H1 (cell line): ENCODE measurements at regions not wholly inside any gene's neighbourhood (a gene's known extent, or its start where the extent isn't known, plus 50 kb on each side); places are given as distances from the start of the nearest gene placed in this dataset.

Experiments
- CTCF ChIA-PET: fragments of 300-600 bp; sonication (Branson Sonifier 250); formaldehyde crosslinking; loops from one replicate; lab custom pipeline; 2021; ENCODE audit not compliant: partially characterized antibody; lab: Charles Lee
- POLR2A ChIA-PET: fragments of 300-600 bp; sonication (Branson Sonifier 250); formaldehyde crosslinking; loops from one replicate; lab custom pipeline; 2021; ENCODE audit warnings: inconsistent platforms; ENCODE audit not compliant: partially characterized antibody; lab: Charles Lee
- DNase-seq, 2 experiments: peaks; one replicate each; pipeline versions ENCODE4 v3.0.0 to v3.0.0-alpha.2; 2010 to 2022; ENCODE audit warnings: low spot score in 2 of 2, low read depth in 1 of 2, mixed read lengths in 1 of 2
- FAIRE-seq: peaks from 2 replicates; lab custom pipeline; 2011; peaks lifted over from hg19 to GRCh38; lab: Jason Lieb, UNC
- H2AFZ ChIP-seq: 2 replicates; pipeline ENCODE4 v1.8.1; 2012; ENCODE audit warnings: low read length, inconsistent platforms
- H2AK5ac ChIP-seq: 2 replicates; pipeline ENCODE4 v1.6.1; 2013; ENCODE audit warnings: low read depth, low read length
- H2BK120ac ChIP-seq: replicated peaks from 2 replicates; pipeline ENCODE3; 2013; ENCODE audit warnings: low read depth, low read length, inconsistent platforms
- H2BK12ac ChIP-seq: 2 replicates; pipeline ENCODE4 v1.6.1; 2013; ENCODE audit warnings: low read depth, low read length
- H2BK15ac ChIP-seq: 2 replicates; pipeline ENCODE4 v1.6.1; 2013; ENCODE audit warnings: low read length
- H2BK20ac ChIP-seq: 2 replicates; pipeline ENCODE4 v1.6.1; 2013; ENCODE audit warnings: low read length
- H2BK5ac ChIP-seq: 2 replicates; pipeline ENCODE4 v1.6.1; 2013; ENCODE audit warnings: low read depth, low read length
- H3K14ac ChIP-seq: 2 replicates; pipeline ENCODE4 v1.6.1; 2013; ENCODE audit warnings: inconsistent platforms; ENCODE audit not compliant: insufficient read length
- H3K18ac ChIP-seq: 2 replicates; pipeline ENCODE4 v1.6.1; 2013; ENCODE audit warnings: low read length; ENCODE audit errors: extremely low read depth
- H3K23ac ChIP-seq: 2 replicates; pipeline ENCODE4 v1.6.1; 2013; ENCODE audit warnings: inconsistent platforms; ENCODE audit not compliant: insufficient read length
- H3K23me2 ChIP-seq: 2 replicates; pipeline ENCODE4 v1.6.1; 2013; ENCODE audit warnings: low read depth, low read length
- H3K27ac ChIP-seq: 2 replicates; pipeline ENCODE4 v1.6.1; 2011; ENCODE audit warnings: low read depth, low read length, inconsistent platforms
- H3K27me3 ChIP-seq, 4 experiments: replicated peaks in 1 of 4; 1 replicate in 1 of 4; 2 replicates in 3 of 4; pipeline versions ENCODE4 v1.6.1 to v1.8.1; 2011 to 2013; ENCODE audit warnings: low read length in 3 of 4, mild to moderate bottlenecking in 3 of 4, inconsistent platforms in 2 of 4, mixed read lengths in 2 of 4, moderate library complexity in 1 of 4; ENCODE audit not compliant: control insufficient read depth in 3 of 4, insufficient read depth in 3 of 4; ENCODE audit errors: extremely low read depth in 1 of 4
- H3K36me3 ChIP-seq, 4 experiments: 2 replicates each; pipeline versions ENCODE4 v1.6.1 to v1.8.1; 2011 to 2013; ENCODE audit warnings: mild to moderate bottlenecking in 4 of 4, low read length in 3 of 4, moderate library complexity in 2 of 4, control low read depth in 1 of 4, inconsistent platforms in 1 of 4; ENCODE audit not compliant: insufficient read depth in 4 of 4, control insufficient read depth in 2 of 4
- H3K4ac ChIP-seq: replicated peaks from 2 replicates; pipeline ENCODE3; 2013; ENCODE audit warnings: low read length, low read depth, mixed read lengths, inconsistent platforms; ENCODE audit not compliant: insufficient read length
- H3K4me1 ChIP-seq, 4 experiments: replicated peaks in 1 of 4; 1 replicate in 1 of 4; 2 replicates in 3 of 4; pipeline versions ENCODE4 v1.6.1 to v1.8.1; 2011 to 2013; ENCODE audit warnings: low read length in 3 of 4, inconsistent platforms in 2 of 4, mixed read lengths in 1 of 4; ENCODE audit not compliant: insufficient read depth in 4 of 4, control insufficient read depth in 3 of 4
- H3K4me2 ChIP-seq, 2 experiments: 2 replicates each; pipeline versions ENCODE4 v1.6.1 to v1.8.1; 2011 to 2013; ENCODE audit warnings: low read depth in 2 of 2, low read length in 2 of 2, control low read depth in 1 of 2, inconsistent platforms in 1 of 2, mild to moderate bottlenecking in 1 of 2; ENCODE audit not compliant: insufficient read depth in 1 of 2
- H3K4me3 ChIP-seq, 4 experiments: fragments of 200-600, 300-600 bp in 1 of 4; sonication (generic), shearing (Covaris generic), sonication (Bioruptor Twin) in 1 of 4; 2 replicates each; pipeline versions ENCODE4 v1.5.1 to v1.8.1; 2011 to 2016; ENCODE audit warnings: low read length in 4 of 4, low read depth in 3 of 4, control low read depth in 2 of 4, inconsistent platforms in 2 of 4, mild to moderate bottlenecking in 2 of 4, mixed read lengths in 1 of 4, moderate library complexity in 1 of 4; ENCODE audit not compliant: insufficient read depth in 2 of 4; ENCODE audit errors: extremely low read depth in 1 of 4
- H3K56ac ChIP-seq: replicated peaks from 2 replicates; pipeline ENCODE3; 2013; ENCODE audit warnings: low read depth, mild to moderate bottlenecking, mixed read lengths, low read length, inconsistent platforms; ENCODE audit not compliant: insufficient read length
- H3K79me1 ChIP-seq: 2 replicates; pipeline ENCODE4 v1.6.1; 2013; ENCODE audit warnings: low read depth, low read length, control low read depth
- H3K79me2 ChIP-seq, 2 experiments: 2 replicates each; pipeline versions ENCODE4 v1.6.1 to v1.8.1; 2012 to 2013; ENCODE audit warnings: low read length in 2 of 2, mild to moderate bottlenecking in 2 of 2, inconsistent platforms in 1 of 2; ENCODE audit not compliant: insufficient read depth in 2 of 2, control insufficient read depth in 1 of 2
- H3K9ac ChIP-seq, 4 experiments: replicated peaks in 1 of 4; 1 replicate in 1 of 4; 2 replicates in 3 of 4; pipeline versions ENCODE4 v1.6.1 to v1.8.1; 2011 to 2013; ENCODE audit warnings: low read depth in 3 of 4, low read length in 3 of 4, control low read depth in 2 of 4, mild to moderate bottlenecking in 2 of 4, moderate library complexity in 2 of 4, inconsistent platforms in 1 of 4; ENCODE audit errors: extremely low read depth in 1 of 4
- H3K9me3 ChIP-seq, 2 experiments: 2 replicates each; pipeline versions ENCODE4 v1.6.1 to v1.8.1; 2012 to 2013; ENCODE audit warnings: mild to moderate bottlenecking in 2 of 2, moderate library complexity in 2 of 2, control low read depth in 1 of 2, inconsistent platforms in 1 of 2, low read depth in 1 of 2, low read length in 1 of 2, mixed read lengths in 1 of 2; ENCODE audit not compliant: insufficient read depth in 2 of 2
- H4K20me1 ChIP-seq, 2 experiments: replicated peaks in 1 of 2; 2 replicates each; pipeline versions ENCODE3 to v1.8.1; 2011 to 2013; ENCODE audit warnings: inconsistent platforms in 2 of 2, low read length in 2 of 2, mild to moderate bottlenecking in 1 of 2; ENCODE audit not compliant: insufficient read depth in 2 of 2, control insufficient read depth in 1 of 2
- H4K5ac ChIP-seq: 2 replicates; pipeline ENCODE4 v1.6.1; 2013; ENCODE audit warnings: low read length, low read depth, mixed read lengths, inconsistent platforms; ENCODE audit not compliant: insufficient read length
- H4K8ac ChIP-seq: 2 replicates; pipeline ENCODE4 v1.8.0; 2013; ENCODE audit warnings: mild to moderate bottlenecking, moderate library complexity, low read length, inconsistent platforms; ENCODE audit not compliant: insufficient read depth; ENCODE audit errors: extremely low read depth
- H4K91ac ChIP-seq: replicated peaks from 2 replicates; pipeline ENCODE3; 2013; ENCODE audit warnings: low read length, mixed read lengths, inconsistent platforms; ENCODE audit not compliant: insufficient read length
- BRCA1 ChIP-seq: IDR thresholded peaks from 2 replicates; pipeline ENCODE4 v1.6.1; 2012; ENCODE audit warnings: low read depth, low read length, improper control_type of control experiment
- CBX5 ChIP-seq: fragments of 300-800, 300-1000 bp; sonication (generic); IDR thresholded peaks from 2 replicates; pipeline ENCODE4 v1.7.1; 2016; ENCODE audit warnings: antibody characterized with exemption, low read length, low read depth
- CHD1 ChIP-seq: IDR thresholded peaks from 2 replicates; pipeline ENCODE4 v1.6.1; 2012; ENCODE audit warnings: low read depth, low read length, improper control_type of control experiment
- CREB1 ChIP-seq: IDR thresholded peaks from 2 replicates; pipeline ENCODE4 v1.6.1; 2012; ENCODE audit warnings: inconsistent platforms
- HDAC2 ChIP-seq, 2 experiments: fragments of 300-600 bp in 1 of 2; sonication (generic) in 1 of 2; IDR thresholded peaks; 2 replicates each; pipeline ENCODE4 v1.6.1; 2011 to 2012; ENCODE audit warnings: low read depth in 2 of 2, low read length in 2 of 2, mild to moderate bottlenecking in 2 of 2, moderate library complexity in 2 of 2, borderline replicate concordance in 1 of 2, inconsistent platforms in 1 of 2
- HDAC6 ChIP-seq: IDR thresholded peaks from one replicate; pipeline ENCODE4 v1.7.1; 2012; ENCODE audit warnings: low read depth, mild to moderate bottlenecking, inconsistent platforms, low read length, moderate library complexity
- POLR2AphosphoS5 ChIP-seq: IDR thresholded peaks from 2 replicates; pipeline ENCODE4 v1.6.1; 2011; ENCODE audit warnings: low read depth, low read length
- SIX5 ChIP-seq: IDR thresholded peaks from 2 replicates; pipeline ENCODE4 v1.6.1; 2011; ENCODE audit warnings: mild to moderate bottlenecking, low read depth, low read length
- SP2 ChIP-seq: IDR thresholded peaks from 2 replicates; pipeline ENCODE4 v1.6.1; 2012; ENCODE audit warnings: mild to moderate bottlenecking, low read length, inconsistent platforms
- TBP ChIP-seq: IDR thresholded peaks from 2 replicates; pipeline ENCODE4 v1.6.1; 2011; ENCODE audit warnings: low read depth, low read length, improper control_type of control experiment
- WGBS, 2 experiments: shearing (Covaris generic) in 1 of 2; methylation state at CpG; one replicate each; pipeline versions ENCODE4 v1.1.6 to v1.1.7; 2013 to 2015; ENCODE audit warnings: low lambda C conversion rate in 2 of 2, mixed read lengths in 2 of 2, inconsistent platforms in 1 of 2, low coverage in 1 of 2, missing lambda C conversion rate in 1 of 2; ENCODE audit not compliant: insufficient replicate concordance in 2 of 2, insufficient coverage in 1 of 2, insufficient read length in 1 of 2; ENCODE audit errors: extremely low coverage in 1 of 2, missing lambda C conversion rate in 1 of 2; 5-methylcytosine and 5-hydroxymethylcytosine counted together

DNA sequence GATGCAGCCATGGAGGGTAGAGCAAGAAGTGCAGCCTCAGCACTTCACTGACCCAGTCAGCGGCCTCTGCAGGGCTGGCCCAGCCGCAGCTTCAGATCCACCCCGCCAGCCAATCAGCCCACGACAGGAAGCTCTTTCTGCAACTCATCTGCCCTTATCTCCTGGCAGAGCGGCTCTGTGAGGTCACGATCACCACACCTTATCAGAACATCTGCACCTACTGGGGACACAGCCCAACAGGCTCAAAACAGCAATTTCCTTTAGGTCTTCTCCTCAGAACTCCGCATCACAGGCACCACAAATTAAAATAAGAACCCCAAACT lies 287.3 kb downstream of the BCL11B start:
- 96% methylated on average over 7 of the region's 7 CpGs; no CpG with 5 or more reads in 1 of the 2 experiments for WGBS, 2 experiments

More for the DNA sequence above, 287.3 kb downstream of the BCL11B start:
- no peak for TF ChIP-seq CBX5
- no peak for TF ChIP-seq POLR2AphosphoS5
- no peak for TF ChIP-seq CREB1
- TF ChIP-seq BRCA1: no peak
- no peak for TF ChIP-seq SIX5
- no peak for TF ChIP-seq HDAC6
- no peak for TF ChIP-seq HDAC2 (IDR thresholded peaks at IDR 0.05; ENCODE audit: borderline replicate concordance in 1 of 2, low read depth in 2 of 2, low read length in 2 of 2)
- TF ChIP-seq SP2: no peak
- TF ChIP-seq TBP: no peak
- no peak for TF ChIP-seq CHD1
- no peak for DNase-seq
- H3K4me3 ChIP-seq: no peak overlapping the region
- no peaks in the 10 kb centered on the region for H3K27me3 ChIP-seq
- no peaks in the 10 kb centered on the region for H3K79me1 ChIP-seq
- H3K79me2 ChIP-seq: no peaks in the 10 kb centered on the region
- H3K18ac ChIP-seq: no peak overlapping the region
- H2AK5ac ChIP-seq: no peak overlapping the region
- no peak overlapping the region for H2BK20ac ChIP-seq
- no peak for FAIRE-seq
- H4K8ac ChIP-seq: no peak overlapping the region
- H2AFZ ChIP-seq: no peak overlapping the region
- CTCF ChIA-PET: interaction anchor here (1.7 kb wide), 1 partner anchor 9 kb away, joined by 6 read pairs; no protein-coding TSS in a partner anchor
- no peak overlapping the region for H4K5ac ChIP-seq
- H3K14ac ChIP-seq: no peak overlapping the region
- H4K20me1 ChIP-seq: no peaks in the 10 kb centered on the region
- POLR2A ChIA-PET: no interaction called here
- no peaks in the 10 kb centered on the region for H3K23me2 ChIP-seq
- no peak overlapping the region for H3K56ac ChIP-seq
- H3K36me3 ChIP-seq: no peaks in the 10 kb centered on the region
- no peak overlapping the region for H2BK15ac ChIP-seq
- H3K9ac ChIP-seq: no peak overlapping the region
- no peak overlapping the region for H3K4me2 ChIP-seq
- H2BK5ac ChIP-seq: no peak overlapping the region
- no peak overlapping the region for H3K4ac ChIP-seq
- H3K23ac ChIP-seq: no peak overlapping the region
- H4K91ac ChIP-seq: no peak overlapping the region
- H2BK12ac ChIP-seq: no peak overlapping the region
- no peak overlapping the region for H2BK120ac ChIP-seq
- no peak overlapping the region; the same call in 1 of the 2 replicates for H3K27ac ChIP-seq
- no peaks in the 10 kb centered on the region; a peak in 1 of 4 replicates for H3K9me3 ChIP-seq
- H3K4me1 ChIP-seq: 0 out of 7 replicates have a peak, but pooled peaks cover 0 to 3% (median 0%) of the 10 kb centered on the region in 4 experiments
